HCT116 (cell line): ENCODE measurements at regions not wholly inside any gene's neighbourhood (a gene's known extent, or its start where the extent isn't known, plus 50 kb on each side); places are given as distances from the start of the nearest gene placed in this dataset.

Experiments
- ATAC-seq: fragments of 200-7000 bp; cut with Tn5 transposase; 2 replicates; pipeline ENCODE4 v1.9.1; 2020; ENCODE audit warnings: mild to moderate bottlenecking, moderate library complexity
- BruUV-seq: library from RNA; stranded (reverse); fragments of 400-500 nt; replicated peaks from 2 replicates; lab custom pipeline; 2021; lab: Mats Ljungman, UMichigan
- CTCF ChIA-PET: fragments of 300-600 bp; sonication (Branson Sonifier 250); formaldehyde crosslinking; loops from one replicate; lab custom pipeline; 2021; ENCODE audit warnings: antibody characterized with exemption; lab: Charles Lee
- POLR2A ChIA-PET: fragments of 300-600, 350-600 bp; sonication (Branson Sonifier 250); formaldehyde crosslinking; loops from one replicate; lab custom pipeline; 2021; ENCODE audit warnings: antibody characterized with exemption; lab: Charles Lee
- RAD21 ChIA-PET, 2 experiments: fragments of 300-600 bp; sonication (Branson Sonifier 250); formaldehyde crosslinking; loops; one replicate each; lab custom pipeline; 2023; ENCODE audit warnings: low total read pairs in 2 of 2; ENCODE audit not compliant: uncharacterized antibody in 2 of 2, unreplicated experiment in 2 of 2, low non-redundant PET in 1 of 2; lab: Charles Lee
- DNase-seq: peaks from one replicate; pipeline ENCODE4 v3.0.0-alpha.2; 2010; ENCODE audit warnings: low read depth, low spot score
- H2AFZ ChIP-seq: fragments of 200-600 bp; shearing (Covaris generic), sonication (generic); 2 replicates; pipeline ENCODE4 v1.6.1; 2017; ENCODE audit warnings: low read depth, mixed run types, mixed read lengths, antibody characterized with exemption, low read length; ENCODE audit not compliant: poor library complexity, severe bottlenecking
- H3K27ac ChIP-seq: 2 replicates; pipeline ENCODE4 v1.5.1; 2012; ENCODE audit warnings: low read depth, low read length
- H3K27me3 ChIP-seq: fragments of 200-600 bp; sonication (generic); 2 replicates; pipeline ENCODE4 v1.6.1; 2016; ENCODE audit warnings: mixed run types, low read length, mixed read lengths; ENCODE audit not compliant: insufficient read depth
- H3K36me3 ChIP-seq, 2 experiments: fragments of 200-500 bp in 1 of 2; fragments of 200-600 bp in 1 of 2; sonication (Bioruptor generic) in 1 of 2; sonication (generic) in 1 of 2; 2 replicates each; pipeline versions ENCODE4 v1.5.1 to v1.6.1; 2014 to 2016; ENCODE audit warnings: low read length in 2 of 2, inconsistent platforms in 1 of 2, mixed read lengths in 1 of 2, mixed run types in 1 of 2; ENCODE audit not compliant: insufficient read depth in 2 of 2, control insufficient read depth in 1 of 2
- H3K4me1 ChIP-seq, 2 experiments: fragments of 200-600 bp in 1 of 2; sonication (generic) in 1 of 2; 2 replicates each; pipeline versions ENCODE4 v1.5.1 to v1.6.1; 2012 to 2017; ENCODE audit warnings: low read length in 2 of 2, inconsistent platforms in 1 of 2, mild to moderate bottlenecking in 1 of 2, mixed read lengths in 1 of 2, mixed run types in 1 of 2, moderate library complexity in 1 of 2; ENCODE audit not compliant: insufficient read depth in 2 of 2, control insufficient read depth in 1 of 2
- H3K4me2 ChIP-seq: fragments of 200-600 bp; sonication (generic); 2 replicates; pipeline ENCODE4 v1.6.1; 2017; ENCODE audit warnings: mixed run types, low read length, mixed read lengths
- H3K4me3 ChIP-seq, 2 experiments: fragments of 200-600 bp in 1 of 2; sonication (generic) in 1 of 2; replicated peaks in 1 of 2; 2 replicates each; pipeline ENCODE4 v1.5.1; 2011 to 2016; ENCODE audit warnings: low read length in 2 of 2, control low read depth in 1 of 2, low read depth in 1 of 2, mild to moderate bottlenecking in 1 of 2, mixed read lengths in 1 of 2, mixed run types in 1 of 2
- H3K79me2 ChIP-seq: fragments of 200-600 bp; sonication (generic); 2 replicates; pipeline ENCODE4 v1.6.1; 2017; ENCODE audit warnings: mild to moderate bottlenecking, mixed run types, low read length, moderate library complexity, mixed read lengths; ENCODE audit not compliant: insufficient read depth
- H3K9ac ChIP-seq: fragments of 200-600 bp; sonication (generic); 2 replicates; pipeline ENCODE4 v1.6.1; 2016; ENCODE audit warnings: low read length, mixed read lengths
- H3K9me2 ChIP-seq: fragments of 200-600 bp; sonication (generic), shearing (Covaris generic); 2 replicates; pipeline ENCODE4 v1.6.1; 2017; ENCODE audit warnings: mixed run types, mild to moderate bottlenecking, moderate library complexity; ENCODE audit not compliant: insufficient read depth
- H3K9me3 ChIP-seq, 2 experiments: fragments of 200-500 bp in 1 of 2; fragments of 200-600 bp in 1 of 2; sonication (Bioruptor generic) in 1 of 2; sonication (generic) in 1 of 2; 2 replicates each; pipeline ENCODE4 v1.6.1; 2014 to 2017; ENCODE audit warnings: low read length in 2 of 2, mixed read lengths in 2 of 2, inconsistent platforms in 1 of 2, low read depth in 1 of 2, mild to moderate bottlenecking in 1 of 2, mixed run types in 1 of 2, moderate library complexity in 1 of 2; ENCODE audit not compliant: control insufficient read depth in 1 of 2, insufficient read depth in 1 of 2
- H4K20me1 ChIP-seq: fragments of 200-600 bp; sonication (generic), shearing (Covaris generic); 2 replicates; pipeline ENCODE4 v1.6.1; 2017; ENCODE audit warnings: mixed run types, mild to moderate bottlenecking, moderate library complexity; ENCODE audit not compliant: insufficient read depth
- CEBPB ChIP-seq: IDR thresholded peaks from 2 replicates; pipeline ENCODE4 v1.6.1; 2012; ENCODE audit warnings: low read depth
- CTCF ChIP-seq, 3 experiments: fragments of 200-600 bp in 1 of 3; sonication (generic) in 1 of 3; IDR thresholded peaks in 2 of 3; conservative IDR thresholded peaks in 1 of 3; 2 replicates each; pipeline ENCODE4 v1.5.1; 2012 to 2017; ENCODE audit warnings: low read depth in 2 of 3, low read length in 2 of 3, antibody characterized with exemption in 1 of 3, borderline replicate concordance in 1 of 3, control low read depth in 1 of 3, mild to moderate bottlenecking in 1 of 3, mixed read lengths in 1 of 3, mixed run types in 1 of 3, moderate library complexity in 1 of 3; ENCODE audit not compliant: insufficient read depth in 1 of 3
- ELF1 ChIP-seq: IDR thresholded peaks from 2 replicates; pipeline ENCODE4 v1.6.1; 2012; ENCODE audit warnings: low read depth, borderline replicate concordance
- EZH2phosphoT487 ChIP-seq: fragments of 200-600 bp; IDR thresholded peaks from 2 replicates; pipeline ENCODE4 v1.6.1; 2018; ENCODE audit warnings: antibody characterized with exemption, borderline replicate concordance
- FOSL1 ChIP-seq: IDR thresholded peaks from 2 replicates; pipeline ENCODE4 v1.6.1; 2012; ENCODE audit warnings: low read depth
- JUND ChIP-seq: IDR thresholded peaks from 2 replicates; pipeline ENCODE4 v1.6.1; 2012
- POLR2A ChIP-seq: IDR thresholded peaks from 2 replicates; pipeline ENCODE4 v1.7.0; 2011; ENCODE audit warnings: borderline replicate concordance; ENCODE audit not compliant: insufficient read depth, insufficient read length; ENCODE audit errors: extremely low read depth
- POLR2AphosphoS5 ChIP-seq: IDR thresholded peaks from 2 replicates; pipeline ENCODE4 v1.6.1; 2011; ENCODE audit warnings: mild to moderate bottlenecking, low read depth, low read length, moderate library complexity
- RAD21 ChIP-seq: IDR thresholded peaks from 2 replicates; pipeline ENCODE4 v1.6.1; 2012; ENCODE audit warnings: low read depth, mild to moderate bottlenecking
- SRF ChIP-seq: IDR thresholded peaks from 2 replicates; pipeline ENCODE4 v1.6.1; 2012; ENCODE audit warnings: low read depth
- TCF7L2 ChIP-seq: IDR thresholded peaks from 2 replicates; pipeline ENCODE4 v1.7.0; 2011; ENCODE audit warnings: borderline replicate concordance, inconsistent platforms; ENCODE audit not compliant: insufficient read depth, insufficient read length; ENCODE audit errors: extremely low read depth
- YY1 ChIP-seq: IDR thresholded peaks from 2 replicates; pipeline ENCODE4 v1.6.1; 2011; ENCODE audit warnings: low read length, low read depth, moderate library complexity, mild to moderate bottlenecking; ENCODE audit not compliant: insufficient replicate concordance; ENCODE audit errors: extremely low read depth
- ZBTB33 ChIP-seq: IDR thresholded peaks from 2 replicates; pipeline ENCODE4 v1.6.1; 2011; ENCODE audit warnings: mild to moderate bottlenecking, low read length, moderate library complexity; ENCODE audit not compliant: insufficient replicate concordance; ENCODE audit errors: extremely low read depth
- ZFX ChIP-seq: fragments of 450-650 bp; IDR thresholded peaks from 2 replicates; pipeline ENCODE4 v1.6.1; 2017
- ZNF274 ChIP-seq: fragments of 200-500 bp; sonication (Bioruptor generic); IDR thresholded peaks from 2 replicates; pipeline ENCODE4 v1.6.1; 2014; ENCODE audit warnings: mild to moderate bottlenecking, low read depth, low read length, inconsistent platforms
- intact Hi-C: fragments of 100-400 bp; cut with micrococcal nuclease; formaldehyde crosslinking; loops from 2 replicates; pipeline ENCODE4 v1.10.0; 2022
- TF ChIP-seq, protein P1 (sequence below): IDR thresholded peaks from 2 replicates; pipeline ENCODE4 v1.6.1; 2012
- TF ChIP-seq, protein P2 (sequence below): IDR thresholded peaks from 2 replicates; pipeline ENCODE4 v1.6.1; 2012
- TF ChIP-seq, protein P3 (sequence below): IDR thresholded peaks from 2 replicates; pipeline ENCODE4 v1.6.1; 2012; ENCODE audit warnings: low read depth

GRCh38 chr6:170224694-170225660 is 65.9 kb downstream of the DLL1 start:
- no peaks in the 10 kb centered on the region for H3K4me1 ChIP-seq
- H3K9ac ChIP-seq: no peak overlapping the region
- H3K9me3 ChIP-seq: no peaks in the 10 kb centered on the region
- H3K27me3 ChIP-seq: no peaks in the 10 kb centered on the region
- intact Hi-C loops: no loop called here
- H3K27ac ChIP-seq: no peak overlapping the region
- TF ChIP-seq JUND: no peak
- TF ChIP-seq EZH2phosphoT487: no peak
- TF ChIP-seq CEBPB: no peak
- TF ChIP-seq CTCF (IDR thresholded peaks at IDR 0.05 in 2 of 3, conservative IDR thresholded peaks at IDR 0.05 in 1 of 3; ENCODE audit: borderline replicate concordance in 1 of 3, insufficient read depth in 1 of 3, low read depth in 2 of 3, low read length in 2 of 3): no peak
- TF ChIP-seq ZNF274: no peak
- no peak for TF ChIP-seq YY1
- TF ChIP-seq ELF1: no peak
- TF ChIP-seq, protein P1, sequence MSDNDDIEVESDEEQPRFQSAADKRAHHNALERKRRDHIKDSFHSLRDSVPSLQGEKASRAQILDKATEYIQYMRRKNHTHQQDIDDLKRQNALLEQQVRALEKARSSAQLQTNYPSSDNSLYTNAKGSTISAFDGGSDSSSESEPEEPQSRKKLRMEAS: no peak
- TF ChIP-seq, protein P2, sequence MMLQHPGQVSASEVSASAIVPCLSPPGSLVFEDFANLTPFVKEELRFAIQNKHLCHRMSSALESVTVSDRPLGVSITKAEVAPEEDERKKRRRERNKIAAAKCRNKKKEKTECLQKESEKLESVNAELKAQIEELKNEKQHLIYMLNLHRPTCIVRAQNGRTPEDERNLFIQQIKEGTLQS: no peak
- TF ChIP-seq SRF: no peak
- TF ChIP-seq ZBTB33: no peak
- TF ChIP-seq ZFX: no peak
- TF ChIP-seq TCF7L2: no peak
- no peak for TF ChIP-seq FOSL1
- TF ChIP-seq RAD21: no peak
- no peak for TF ChIP-seq POLR2A
- TF ChIP-seq, protein P3, sequence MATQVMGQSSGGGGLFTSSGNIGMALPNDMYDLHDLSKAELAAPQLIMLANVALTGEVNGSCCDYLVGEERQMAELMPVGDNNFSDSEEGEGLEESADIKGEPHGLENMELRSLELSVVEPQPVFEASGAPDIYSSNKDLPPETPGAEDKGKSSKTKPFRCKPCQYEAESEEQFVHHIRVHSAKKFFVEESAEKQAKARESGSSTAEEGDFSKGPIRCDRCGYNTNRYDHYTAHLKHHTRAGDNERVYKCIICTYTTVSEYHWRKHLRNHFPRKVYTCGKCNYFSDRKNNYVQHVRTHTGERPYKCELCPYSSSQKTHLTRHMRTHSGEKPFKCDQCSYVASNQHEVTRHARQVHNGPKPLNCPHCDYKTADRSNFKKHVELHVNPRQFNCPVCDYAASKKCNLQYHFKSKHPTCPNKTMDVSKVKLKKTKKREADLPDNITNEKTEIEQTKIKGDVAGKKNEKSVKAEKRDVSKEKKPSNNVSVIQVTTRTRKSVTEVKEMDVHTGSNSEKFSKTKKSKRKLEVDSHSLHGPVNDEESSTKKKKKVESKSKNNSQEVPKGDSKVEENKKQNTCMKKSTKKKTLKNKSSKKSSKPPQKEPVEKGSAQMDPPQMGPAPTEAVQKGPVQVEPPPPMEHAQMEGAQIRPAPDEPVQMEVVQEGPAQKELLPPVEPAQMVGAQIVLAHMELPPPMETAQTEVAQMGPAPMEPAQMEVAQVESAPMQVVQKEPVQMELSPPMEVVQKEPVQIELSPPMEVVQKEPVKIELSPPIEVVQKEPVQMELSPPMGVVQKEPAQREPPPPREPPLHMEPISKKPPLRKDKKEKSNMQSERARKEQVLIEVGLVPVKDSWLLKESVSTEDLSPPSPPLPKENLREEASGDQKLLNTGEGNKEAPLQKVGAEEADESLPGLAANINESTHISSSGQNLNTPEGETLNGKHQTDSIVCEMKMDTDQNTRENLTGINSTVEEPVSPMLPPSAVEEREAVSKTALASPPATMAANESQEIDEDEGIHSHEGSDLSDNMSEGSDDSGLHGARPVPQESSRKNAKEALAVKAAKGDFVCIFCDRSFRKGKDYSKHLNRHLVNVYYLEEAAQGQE: no peak
- no peak for TF ChIP-seq POLR2AphosphoS5
- no peaks in the 10 kb centered on the region for H4K20me1 ChIP-seq
- no TSS peak for BruUV-seq
- no peak overlapping the region for H2AFZ ChIP-seq
- peak; percentile 46 for ATAC-seq
- H3K4me2 ChIP-seq: no peak overlapping the region
- ChIA-PET POLR2A (no interaction called here), CTCF (no interaction called here), RAD21 (no interaction called here)
- no peak for DNase-seq
- H3K4me3 ChIP-seq: no peak overlapping the region
- no peaks in the 10 kb centered on the region for H3K79me2 ChIP-seq
- no peaks in the 10 kb centered on the region for H3K9me2 ChIP-seq
- H3K36me3 ChIP-seq: no peaks in the 10 kb centered on the region
